HepG2 (cell line): ENCODE measurements at regions not wholly inside any gene's neighbourhood (a gene's known extent, or its start where the extent isn't known, plus 50 kb on each side); places are given as distances from the start of the nearest gene placed in this dataset.

Experiments used
- ATAC-seq: fragments of 200-7000 bp; cut with Tn5 transposase; 3 replicates; pipeline ENCODE4 v1.9.1; 2020; ENCODE audit warnings: mild to moderate bottlenecking, moderate library complexity
- BruUV-seq: library from RNA; stranded (reverse); fragments of 400-500 nt; replicated peaks from 2 replicates; lab custom pipeline; 2021; lab: Mats Ljungman, UMichigan
- CTCF ChIA-PET: fragments of 300-600 bp; formaldehyde crosslinking; extraction: SDS; loops from one replicate; lab custom pipeline; 2021; ENCODE audit warnings: low total read pairs, inconsistent platforms, low intra/inter-chr PET ratio; lab: Yijun Ruan, JAX
- POLR2A ChIA-PET: fragments of 350-600 bp; sonication (Branson Sonifier 250); formaldehyde crosslinking; loops from one replicate; lab custom pipeline; 2020; ENCODE audit warnings: antibody characterized with exemption, inconsistent platforms; lab: Yijun Ruan, JAX
- DNase-seq: peaks from one replicate; pipeline ENCODE4 v3.0.0-alpha.2; 2015; ENCODE audit warnings: low spot score
- FAIRE-seq: peaks from 3 replicates; lab custom pipeline; 2011; peaks lifted over from hg19 to GRCh38; lab: Jason Lieb, UNC
- H2AFZ ChIP-seq: one replicate; pipeline ENCODE4 v1.6.1; 2011; ENCODE audit warnings: low read length, inconsistent platforms
- H3K27ac ChIP-seq: fragments of 300-600 bp; 3 replicates; pipeline ENCODE4 v1.8.0; 2011; ENCODE audit warnings: mixed run types, mild to moderate bottlenecking, mixed read lengths, low read length, inconsistent platforms; ENCODE audit not compliant: insufficient read depth; ENCODE audit errors: extremely low read length
- H3K27me3 ChIP-seq, 2 experiments: fragments of 200-600 bp in 1 of 2; 2 replicates in 1 of 2; 3 replicates in 1 of 2; pipeline versions ENCODE4 v1.6.0 to v1.8.0; 2011; ENCODE audit warnings: low read length in 2 of 2, mild to moderate bottlenecking in 2 of 2, moderate library complexity in 2 of 2, inconsistent platforms in 1 of 2; ENCODE audit not compliant: insufficient read depth in 2 of 2, control insufficient read depth in 1 of 2
- H3K36me3 ChIP-seq, 2 experiments: fragments of 200-600 bp in 1 of 2; replicated peaks in 1 of 2; 2 replicates in 1 of 2; 3 replicates in 1 of 2; pipeline versions ENCODE4 v1.5.1 to v1.8.0; 2011; ENCODE audit warnings: low read length in 2 of 2, inconsistent platforms in 1 of 2; ENCODE audit not compliant: insufficient read depth in 2 of 2, control insufficient read depth in 1 of 2
- H3K4me1 ChIP-seq: 2 replicates; pipeline ENCODE4 v1.5.1; 2012; ENCODE audit warnings: low read length, inconsistent platforms; ENCODE audit not compliant: insufficient read depth
- H3K4me2 ChIP-seq: 2 replicates; pipeline ENCODE4 v1.6.0; 2011; ENCODE audit warnings: low read depth, low read length, inconsistent platforms
- H3K4me3 ChIP-seq, 3 experiments: fragments of 200-600 bp in 1 of 3; sonication (generic), shearing (Covaris generic) in 1 of 3; replicated peaks in 1 of 3; 2 replicates each; pipeline ENCODE4 v1.5.1; 2011 to 2016; ENCODE audit warnings: low read length in 3 of 3, inconsistent platforms in 2 of 3, low read depth in 2 of 3, mild to moderate bottlenecking in 2 of 3, control low read depth in 1 of 3, mixed read lengths in 1 of 3; ENCODE audit not compliant: insufficient read depth in 1 of 3
- H3K79me2 ChIP-seq: one replicate; pipeline ENCODE4 v1.6.1; 2011; ENCODE audit warnings: low read length, inconsistent platforms; ENCODE audit not compliant: insufficient read depth
- H3K9ac ChIP-seq: 2 replicates; pipeline ENCODE4 v1.6.0; 2011; ENCODE audit warnings: mild to moderate bottlenecking, low read depth, low read length, inconsistent platforms; ENCODE audit not compliant: insufficient read depth
- H3K9me3 ChIP-seq: 2 replicates; pipeline ENCODE4 v1.5.1; 2012; ENCODE audit warnings: mild to moderate bottlenecking, low read length
- H4K20me1 ChIP-seq: 2 replicates; pipeline ENCODE4 v1.6.0; 2011; ENCODE audit warnings: inconsistent platforms, mild to moderate bottlenecking, low read length, moderate library complexity; ENCODE audit not compliant: insufficient read depth
- EP300 ChIP-seq, 3 experiments: sonication (generic) in 1 of 3; formaldehyde crosslinking in 1 of 3; IDR thresholded peaks; 2 replicates each; pipeline versions ENCODE4 v1.5.1 to v1.6.1; 2011 to 2020; ENCODE audit warnings: low read depth in 2 of 3, low read length in 2 of 3, borderline replicate concordance in 1 of 3, improper control_type of control experiment in 1 of 3, mild to moderate bottlenecking in 1 of 3, missing genetic modification reagents in 1 of 3, moderate library complexity in 1 of 3
- GATAD2A ChIP-seq: IDR thresholded peaks from 2 replicates; pipeline ENCODE4 v1.6.1; 2016
- KMT2A ChIP-seq: sonication (generic); formaldehyde crosslinking; IDR thresholded peaks from 2 replicates; pipeline ENCODE4 v1.4.0; 2020; ENCODE audit warnings: missing genetic modification reagents
- PRPF4 ChIP-seq: fragments of 200-400 bp; formaldehyde crosslinking; IDR thresholded peaks from 2 replicates; pipeline ENCODE4 v1.6.1; 2016; ENCODE audit warnings: low read length, low read depth; ENCODE audit not compliant: poor library complexity, severe bottlenecking
- RERE ChIP-seq: IDR thresholded peaks from 2 replicates; pipeline ENCODE4 v1.6.1; 2016; ENCODE audit warnings: low read depth, missing genetic modification reagents, missing compliant biosample characterization
- SSRP1 ChIP-seq: IDR thresholded peaks from 2 replicates; pipeline ENCODE4 v1.6.1; 2016; ENCODE audit warnings: control low read depth
- ZNF44 ChIP-seq: sonication (generic); formaldehyde crosslinking; IDR thresholded peaks from 2 replicates; pipeline ENCODE4 v1.5.1; 2020; ENCODE audit warnings: mild to moderate bottlenecking, missing genetic modification reagents
- ZNF878 ChIP-seq: sonication (generic); formaldehyde crosslinking; IDR thresholded peaks from 2 replicates; pipeline ENCODE4 v1.8.1; 2023; ENCODE audit warnings: mild to moderate bottlenecking, missing genetic modification reagents, moderate library complexity
- WGBS: methylation state at CpG from one replicate; pipeline ENCODE4 v1.1.6; 2017; ENCODE audit warnings: low lambda C conversion rate; 5-methylcytosine and 5-hydroxymethylcytosine counted together
- in situ Hi-C: cut with HindIII; loops from 2 replicates; pipeline ENCODE4 v1.10.0; 2017; ENCODE audit warnings: low pct_unique_long_range_greater_than_20kb; ENCODE audit not compliant: extremely low pct_ligation_motif_present
- intact Hi-C: fragments of 100-400 bp; cut with micrococcal nuclease; formaldehyde crosslinking; loops from one replicate; pipeline ENCODE4 v1.10.0; 2022; ENCODE audit not compliant: unreplicated experiment
- TF ChIP-seq, protein P1 (sequence below): sonication (generic); formaldehyde crosslinking; IDR thresholded peaks from 2 replicates; pipeline ENCODE4 v1.9.0; 2021; ENCODE audit warnings: missing genetic modification reagents, borderline replicate concordance

DNA sequence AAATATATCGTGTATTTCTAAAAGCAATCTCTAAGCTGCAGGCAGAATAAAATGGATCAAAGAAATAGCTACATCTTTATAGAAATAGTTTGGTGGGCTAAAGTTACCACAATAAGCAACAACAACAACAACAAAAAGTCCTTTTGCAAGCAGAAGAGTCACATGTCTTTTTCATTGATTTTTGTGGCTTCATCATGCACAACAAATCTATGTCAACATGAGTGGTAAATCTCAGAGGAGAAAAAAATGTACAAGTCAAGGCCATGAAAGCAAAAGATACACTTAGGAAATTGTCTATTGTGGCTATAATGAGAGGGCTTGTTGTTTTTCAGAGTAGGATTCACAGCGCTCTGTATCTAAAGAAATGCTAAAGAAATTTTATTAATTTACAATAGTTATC lies 269.7 kb downstream of the GRB14 start (continued):
- no peak for TF ChIP-seq PRPF4
- TF ChIP-seq GATAD2A (CRISPR knock-in tag) = peak; percentile 52; the same call in 1 of the 2 replicates
- no peak; a peak in 1 of 4 replicates for TF ChIP-seq EP300 (IDR thresholded peaks at IDR 0.05; ENCODE audit: low read depth in 2 of 2, low read length in 2 of 2)
- no peak for TF ChIP-seq EP300 (CRISPR knock-in tag; IDR thresholded peaks at IDR 0.05; ENCODE audit: borderline replicate concordance)
- TF ChIP-seq RERE (CRISPR knock-in tag) = no peak

- in situ Hi-C loops (no loop called here), intact Hi-C loops (no loop called here)
- Histone ChIP-seq H3K9me3 (no peaks in the 10 kb centered on the region), H3K4me2 (no peak overlapping the region), H3K4me1 (no peaks in the 10 kb centered on the region), H4K20me1 (no peaks in the 10 kb centered on the region), H2AFZ (no peak overlapping the region), H3K27me3 (no peaks in the 10 kb centered on the region), H3K79me2 (no peaks in the 10 kb centered on the region), H3K36me3 (no peaks in the 10 kb centered on the region), H3K27ac (no peak overlapping the region), H3K4me3 (no peak overlapping the region), H3K9ac (no peak overlapping the region)
- WGBS = 3% methylated on average over 2 of the region's 2 CpGs
- DNase-seq = no peak
- no TSS peak for BruUV-seq
- no peak for FAIRE-seq
- TF ChIP-seq ZNF878 (no peak), KMT2A (CRISPR knock-in tag) (no peak), ZNF44 (no peak), SSRP1 (CRISPR knock-in tag) (no peak)
- TF ChIP-seq, protein P1, sequence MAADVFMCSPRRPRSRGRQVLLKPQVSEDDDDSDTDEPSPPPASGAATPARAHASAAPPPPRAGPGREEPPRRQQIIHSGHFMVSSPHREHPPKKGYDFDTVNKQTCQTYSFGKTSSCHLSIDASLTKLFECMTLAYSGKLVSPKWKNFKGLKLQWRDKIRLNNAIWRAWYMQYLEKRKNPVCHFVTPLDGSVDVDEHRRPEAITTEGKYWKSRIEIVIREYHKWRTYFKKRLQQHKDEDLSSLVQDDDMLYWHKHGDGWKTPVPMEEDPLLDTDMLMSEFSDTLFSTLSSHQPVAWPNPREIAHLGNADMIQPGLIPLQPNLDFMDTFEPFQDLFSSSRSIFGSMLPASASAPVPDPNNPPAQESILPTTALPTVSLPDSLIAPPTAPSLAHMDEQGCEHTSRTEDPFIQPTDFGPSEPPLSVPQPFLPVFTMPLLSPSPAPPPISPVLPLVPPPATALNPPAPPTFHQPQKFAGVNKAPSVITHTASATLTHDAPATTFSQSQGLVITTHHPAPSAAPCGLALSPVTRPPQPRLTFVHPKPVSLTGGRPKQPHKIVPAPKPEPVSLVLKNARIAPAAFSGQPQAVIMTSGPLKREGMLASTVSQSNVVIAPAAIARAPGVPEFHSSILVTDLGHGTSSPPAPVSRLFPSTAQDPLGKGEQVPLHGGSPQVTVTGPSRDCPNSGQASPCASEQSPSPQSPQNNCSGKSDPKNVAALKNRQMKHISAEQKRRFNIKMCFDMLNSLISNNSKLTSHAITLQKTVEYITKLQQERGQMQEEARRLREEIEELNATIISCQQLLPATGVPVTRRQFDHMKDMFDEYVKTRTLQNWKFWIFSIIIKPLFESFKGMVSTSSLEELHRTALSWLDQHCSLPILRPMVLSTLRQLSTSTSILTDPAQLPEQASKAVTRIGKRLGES = no peak
- ChIA-PET POLR2A (no interaction called here), CTCF (no interaction called here)
- no peak for ATAC-seq
Measured at GRCh38 chr2:164335947-164336346, 285.3 kb downstream of the GRB14 start.
